H4 (cell line): ENCODE measurements at regions not wholly inside any gene's neighbourhood (a gene's known extent, or its start where the extent isn't known, plus 50 kb on each side); places are given as distances from the start of the nearest gene placed in this dataset.
A peak's percentile ranks its signal among the peaks of the same experiment; 100 is the strongest.

Source experiments
- DNase-seq: peaks from one replicate; pipeline ENCODE4 v3.0.0-alpha.2; 2015; ENCODE audit warnings: low spot score

- no peak for DNase-seq
Observed at GRCh38 chr9:10999646-11000045, 386.8 kb upstream of the PTPRD start.

- no peak for DNase-seq
Observed at GRCh38 chr9:11001546-11001945, 388.7 kb upstream of the PTPRD start.

GRCh38 chr9:11002705-11003104 lies 389.9 kb upstream of the PTPRD start:
- DNase-seq, result no peak

- DNase-seq, result no peak
Observed at GRCh38 chr9:11003836-11004235, 391.0 kb upstream of the PTPRD start.

- DNase-seq, result no peak
Observed at GRCh38 chr9:11011696-11012095, 398.9 kb upstream of the PTPRD start.

- DNase-seq, result no peak
Observed at GRCh38 chr9:11016081-11016480, 403.3 kb upstream of the PTPRD start.

- DNase-seq, result no peak
Observed at GRCh38 chr9:11023201-11023600, 410.4 kb upstream of the PTPRD start.

GRCh38 chr9:11025775-11026174 lies 413.0 kb upstream of the PTPRD start:
- DNase-seq, result no peak

GRCh38 chr9:11038366-11038765 lies 425.6 kb upstream of the PTPRD start:
- no peak for DNase-seq

- no peak for DNase-seq
Observed at GRCh38 chr9:11039006-11039405, 426.2 kb upstream of the PTPRD start.

GRCh38 chr9:11045589-11045988 lies 432.8 kb upstream of the PTPRD start:
- no peak for DNase-seq

- no peak for DNase-seq
Observed at GRCh38 chr9:11063263-11063662, 450.5 kb upstream of the PTPRD start.

GRCh38 chr9:11064909-11065308 lies 452.1 kb upstream of the PTPRD start:
- DNase-seq, result peak; percentile 64

- DNase-seq, result no peak
Observed at GRCh38 chr9:11072176-11072575, 459.4 kb upstream of the PTPRD start.

GRCh38 chr9:11086561-11086960 lies 473.8 kb upstream of the PTPRD start:
- no peak for DNase-seq

GRCh38 chr9:11088821-11089374 lies 476.1 kb upstream of the PTPRD start:
- no peak for DNase-seq

GRCh38 chr9:11092974-11093373 lies 480.2 kb upstream of the PTPRD start:
- DNase-seq, result no peak

GRCh38 chr9:11097020-11097419 lies 484.2 kb upstream of the PTPRD start:
- DNase-seq, result no peak

- no peak for DNase-seq
Observed at GRCh38 chr9:11103525-11103924, 490.7 kb upstream of the PTPRD start.

- DNase-seq, result no peak
Observed at GRCh38 chr9:11107196-11107595, 494.4 kb upstream of the PTPRD start.

GRCh38 chr9:11128156-11128555 lies 515.4 kb upstream of the PTPRD start:
- DNase-seq, result no peak

GRCh38 chr9:11135851-11136250 lies 523.0 kb upstream of the PTPRD start:
- no peak for DNase-seq

- no peak for DNase-seq
Observed at GRCh38 chr9:11141357-11141756, 528.6 kb upstream of the PTPRD start.

- DNase-seq, result no peak
Observed at GRCh38 chr9:11142965-11143738, 530.4 kb upstream of the PTPRD start.
